Fibroblast of pulmonary artery (primary cell): ENCODE measurements at regions not wholly inside any gene's neighbourhood (a gene's known extent, or its start where the extent isn't known, plus 50 kb on each side); places are given as distances from the start of the nearest gene placed in this dataset.

Experiments
- DNase-seq: peaks from one replicate; pipeline ENCODE4 v3.0.0-alpha.2; 2010; ENCODE audit warnings: low read depth
- H3K4me3 ChIP-seq: replicated peaks from 2 replicates; pipeline ENCODE4 v1.5.1; 2011; ENCODE audit warnings: low read depth, mild to moderate bottlenecking, control low read depth, low read length, moderate library complexity
- TF ChIP-seq, protein P1 (sequence below): IDR thresholded peaks from 2 replicates; pipeline ENCODE4 v1.5.1; 2011; ENCODE audit warnings: mild to moderate bottlenecking, control low read depth, low read length, inconsistent platforms; ENCODE audit errors: missing control alignments

DNA sequence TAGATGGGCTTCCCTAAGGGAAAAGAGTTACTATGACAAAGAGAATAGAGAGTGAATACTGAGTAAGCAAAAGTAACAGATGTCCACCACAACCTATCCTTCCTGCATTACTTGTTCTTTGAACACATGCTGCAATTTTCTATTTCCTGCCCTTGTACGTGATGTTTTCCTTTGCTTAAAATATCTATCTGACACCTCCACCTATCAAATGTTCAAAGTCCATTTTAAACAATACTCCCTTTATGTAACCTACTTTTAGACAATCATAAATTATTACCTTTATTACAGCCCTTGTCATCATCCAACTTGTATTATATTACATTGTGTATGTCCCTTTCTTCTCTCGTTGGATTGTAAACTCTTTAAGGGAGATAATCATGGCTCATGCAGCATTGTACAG lies 147.2 kb upstream of the DYRK2 start:
- TF ChIP-seq, protein P1, sequence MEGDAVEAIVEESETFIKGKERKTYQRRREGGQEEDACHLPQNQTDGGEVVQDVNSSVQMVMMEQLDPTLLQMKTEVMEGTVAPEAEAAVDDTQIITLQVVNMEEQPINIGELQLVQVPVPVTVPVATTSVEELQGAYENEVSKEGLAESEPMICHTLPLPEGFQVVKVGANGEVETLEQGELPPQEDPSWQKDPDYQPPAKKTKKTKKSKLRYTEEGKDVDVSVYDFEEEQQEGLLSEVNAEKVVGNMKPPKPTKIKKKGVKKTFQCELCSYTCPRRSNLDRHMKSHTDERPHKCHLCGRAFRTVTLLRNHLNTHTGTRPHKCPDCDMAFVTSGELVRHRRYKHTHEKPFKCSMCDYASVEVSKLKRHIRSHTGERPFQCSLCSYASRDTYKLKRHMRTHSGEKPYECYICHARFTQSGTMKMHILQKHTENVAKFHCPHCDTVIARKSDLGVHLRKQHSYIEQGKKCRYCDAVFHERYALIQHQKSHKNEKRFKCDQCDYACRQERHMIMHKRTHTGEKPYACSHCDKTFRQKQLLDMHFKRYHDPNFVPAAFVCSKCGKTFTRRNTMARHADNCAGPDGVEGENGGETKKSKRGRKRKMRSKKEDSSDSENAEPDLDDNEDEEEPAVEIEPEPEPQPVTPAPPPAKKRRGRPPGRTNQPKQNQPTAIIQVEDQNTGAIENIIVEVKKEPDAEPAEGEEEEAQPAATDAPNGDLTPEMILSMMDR = no peak
- no peak for DNase-seq
- H3K4me3 ChIP-seq = no peak overlapping the region

DNA sequence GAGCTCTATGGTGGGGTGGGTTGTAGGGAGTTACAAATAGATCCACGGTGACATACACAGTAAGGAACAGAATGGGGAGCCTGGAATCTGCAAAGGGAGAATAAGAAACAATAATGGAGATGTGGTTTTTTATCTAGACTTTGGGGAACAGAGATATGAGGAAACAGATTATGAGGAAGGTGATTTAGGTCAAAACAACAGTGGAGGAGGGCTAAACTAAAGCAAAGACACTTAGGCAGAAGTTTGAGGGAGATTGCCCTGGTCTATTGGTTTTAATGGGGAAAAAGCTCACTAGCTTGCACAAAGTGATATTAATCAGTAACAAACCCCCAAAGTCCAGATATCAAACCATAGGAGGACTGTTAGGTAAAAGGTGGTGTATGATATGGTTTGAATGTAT lies 144.5 kb upstream of the DYRK2 start:
- DNase-seq = no peak
- H3K4me3 ChIP-seq = no peak overlapping the region
- TF ChIP-seq, protein P1 = no peak

DNA sequence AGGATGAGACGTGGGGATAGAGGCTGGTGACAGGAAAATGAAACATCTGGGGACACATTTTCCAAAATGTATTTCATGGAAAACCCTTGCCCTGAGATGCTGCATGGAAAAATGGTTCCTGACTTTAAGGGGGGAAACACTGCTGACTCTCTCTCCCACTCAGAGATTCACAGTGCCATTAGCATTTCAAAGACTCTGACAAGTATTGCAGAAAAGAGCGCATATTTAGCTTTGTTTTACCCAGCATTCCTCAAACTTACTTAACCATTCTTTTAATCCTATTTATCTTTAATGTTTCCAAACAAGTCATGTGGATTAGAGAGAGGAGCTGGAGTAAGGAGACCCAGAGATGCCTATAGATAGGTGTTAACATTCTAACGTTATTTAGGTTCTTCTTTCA lies 141.8 kb upstream of the DYRK2 start:
- no peak overlapping the region for H3K4me3 ChIP-seq
- TF ChIP-seq, protein P1 = no peak
- no peak for DNase-seq

DNA sequence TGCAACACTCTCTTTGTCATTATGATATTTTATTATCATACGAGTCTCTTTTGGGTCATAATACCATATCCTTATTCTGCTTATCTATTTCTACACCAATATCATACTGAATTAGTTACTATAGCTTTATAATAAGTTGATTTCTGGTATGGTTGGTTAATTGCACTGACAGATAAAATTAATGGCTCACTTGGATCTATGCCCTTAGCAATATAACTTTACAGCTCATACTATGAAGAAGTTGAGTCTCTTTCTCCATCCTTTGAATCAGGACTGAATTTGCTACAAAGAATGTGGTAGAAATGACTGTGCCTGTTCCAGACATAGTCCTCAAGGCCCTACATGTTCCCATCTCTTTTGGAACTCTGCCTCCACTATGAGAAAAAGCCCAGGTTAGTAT lies 139.7 kb upstream of the DYRK2 start:
- DNase-seq = no peak
- H3K4me3 ChIP-seq = no peak overlapping the region
- TF ChIP-seq, protein P1 = no peak

DNA sequence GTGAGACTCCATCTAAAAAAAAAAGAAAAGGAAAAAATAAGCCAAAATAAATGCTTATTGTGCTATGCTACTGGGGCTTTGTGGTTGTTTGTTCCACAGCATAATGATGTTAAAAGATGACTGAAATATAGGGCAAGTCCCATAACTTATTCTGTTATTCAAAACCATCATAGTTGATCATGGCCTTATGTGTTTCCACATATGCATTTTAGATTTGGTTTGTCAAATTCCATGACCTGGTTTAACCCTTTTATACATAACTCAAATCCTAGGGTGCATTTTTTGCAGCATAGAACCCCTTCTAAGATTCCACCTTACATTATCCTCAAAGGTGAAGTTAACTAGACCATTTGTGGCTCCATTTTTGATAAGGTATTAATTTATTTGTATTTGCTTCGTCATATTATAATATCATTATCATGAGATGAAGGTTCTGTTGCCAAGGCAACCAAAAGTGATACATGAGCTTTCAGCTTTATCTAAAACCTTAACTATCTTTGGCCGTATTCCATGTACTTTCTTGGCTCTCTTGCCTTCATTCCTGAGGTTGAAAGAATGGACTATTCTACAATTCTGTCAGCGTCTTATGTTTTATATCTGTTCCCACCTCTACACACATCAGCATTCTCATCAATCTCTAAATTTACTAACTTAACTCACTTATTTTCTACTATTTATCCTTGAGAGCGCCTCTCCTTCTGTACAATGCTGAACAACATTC lies 138.7 kb upstream of the DYRK2 start:
- H3K4me3 ChIP-seq = no peak overlapping the region
- DNase-seq = peak; percentile 51
- TF ChIP-seq, protein P1 = no peak

DNA sequence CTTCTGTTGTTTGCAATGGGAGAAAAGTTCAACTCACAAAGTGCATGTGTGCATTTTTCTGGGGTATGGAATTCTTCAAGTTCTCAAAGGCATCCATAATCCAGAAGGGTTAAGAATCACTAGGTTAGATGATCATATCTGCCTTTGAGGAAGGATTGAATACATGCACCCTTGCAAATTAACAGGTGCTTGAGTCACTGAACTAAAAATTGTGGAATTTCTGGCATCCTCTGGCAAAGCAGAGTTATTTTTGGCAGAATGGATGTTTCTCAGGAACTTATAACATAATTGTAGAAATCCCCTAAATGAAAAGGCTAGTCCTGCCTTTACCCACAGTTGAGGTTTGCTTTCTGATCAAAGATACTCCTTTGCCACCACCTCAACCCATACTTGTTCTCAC lies 136.5 kb upstream of the DYRK2 start:
- TF ChIP-seq, protein P1 = no peak
- H3K4me3 ChIP-seq = no peak overlapping the region
- DNase-seq = no peak

DNA sequence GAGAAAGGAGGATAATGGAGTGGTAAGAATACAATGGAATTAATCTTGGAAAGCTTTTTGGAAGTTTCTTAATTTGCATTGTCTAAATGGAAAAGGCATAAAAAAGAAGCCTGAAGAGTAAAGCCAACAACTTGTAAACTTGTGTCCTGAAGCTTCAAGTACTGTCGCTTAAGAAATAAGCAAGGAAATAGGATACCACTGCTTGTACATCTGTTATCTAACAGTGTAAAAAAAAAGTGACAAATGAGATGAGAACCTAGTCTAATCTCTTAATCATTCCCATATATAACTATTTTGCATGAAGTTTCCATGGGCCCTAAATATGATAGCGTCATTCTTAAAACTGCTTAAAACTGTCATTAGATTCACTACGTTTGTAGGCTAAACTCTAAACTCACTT lies 134.0 kb upstream of the DYRK2 start:
- TF ChIP-seq, protein P1 = no peak
- DNase-seq = no peak

More for the DNA sequence above, 134.0 kb upstream of the DYRK2 start:
- no peak overlapping the region for H3K4me3 ChIP-seq
